Stimulated activated CD8-positive, alpha-beta memory T cell treated with anti-CD3 and anti-CD28 coated beads, Interleukin-4, amount 100 ng/mL, for 4 hours (primary cell): ENCODE measurements at regions not wholly inside any gene's neighbourhood (a gene's known extent, or its start where the extent isn't known, plus 50 kb on each side); places are given as distances from the start of the nearest gene placed in this dataset.
"Not testable (repeated sequence)": the region's sequence is repeated elsewhere in the genome, so short reads cannot be mapped to it uniquely, and the experiment has no call there.

Experiments
- DNase-seq, 2 donors: peaks; one replicate each; pipeline ENCODE4 v3.0.0-alpha.2; 2020; ENCODE audit warnings: low read depth in 2 of 2, low spot score in 1 of 2

- DNase-seq: no peak
These were observed 503.0 kb upstream of the AGA start for GRCh38 chr4:177945268-177945667.

GRCh38 chr4:177947607-177948006 is 505.4 kb upstream of the AGA start:
- DNase-seq: no peak

GRCh38 chr4:177948853-177949252 is 506.6 kb upstream of the AGA start:
- DNase-seq: no peak

GRCh38 chr4:177951026-177951425 is 508.8 kb upstream of the AGA start:
- DNase-seq: no peak

- DNase-seq: no peak
These were observed 510.5 kb upstream of the AGA start for GRCh38 chr4:177952723-177953122.

GRCh38 chr4:177957596-177958360 is 515.5 kb upstream of the AGA start:
- no peak for DNase-seq

- no peak for DNase-seq
These were observed 518.3 kb upstream of the AGA start for GRCh38 chr4:177960566-177960965.

- DNase-seq: no peak
These were observed 519.6 kb upstream of the AGA start for GRCh38 chr4:177961761-177962380.

- DNase-seq: no peak
These were observed 521.8 kb upstream of the AGA start for GRCh38 chr4:177964061-177964460.

GRCh38 chr4:177964693-177965168 is 522.5 kb upstream of the AGA start:
- no peak for DNase-seq

- no peak for DNase-seq
These were observed 525.1 kb upstream of the AGA start for GRCh38 chr4:177967328-177967727.

- no peak for DNase-seq
These were observed 526.7 kb upstream of the AGA start for GRCh38 chr4:177968817-177969442.

GRCh38 chr4:177974461-177974860 is 532.2 kb upstream of the AGA start:
- DNase-seq: no peak

- DNase-seq: no peak
These were observed 533.2 kb upstream of the AGA start for GRCh38 chr4:177975315-177975987.

- DNase-seq: no peak
These were observed 544.0 kb upstream of the AGA start for GRCh38 chr4:177986236-177986635.

- DNase-seq: no peak
These were observed 545.7 kb upstream of the AGA start for GRCh38 chr4:177987896-177988295.

GRCh38 chr4:177989503-177990201 is 547.4 kb upstream of the AGA start:
- DNase-seq: no peak

GRCh38 chr4:178003098-178003657 is 560.9 kb upstream of the AGA start:
- DNase-seq: no peak

GRCh38 chr4:178010596-178010995 is 568.4 kb upstream of the AGA start:
- DNase-seq: no peak

- DNase-seq: not testable (repeated sequence)
These were observed 572.8 kb upstream of the AGA start for GRCh38 chr4:178015046-178015445.

- DNase-seq: no peak
These were observed 584.8 kb upstream of the AGA start for GRCh38 chr4:178026999-178027398.
